Astrocyte (in vitro differentiated cells and primary cell): ENCODE measurements at regions not wholly inside any gene's neighbourhood (a gene's known extent, or its start where the extent isn't known, plus 50 kb on each side); places are given as distances from the start of the nearest gene placed in this dataset.

Experiments used
- DNase-seq: peaks from one replicate; pipeline ENCODE4 v3.0.0-alpha.2; 2010; ENCODE audit warnings: low read depth
- FAIRE-seq: peaks from 2 replicates; lab custom pipeline; 2011; peaks lifted over from hg19 to GRCh38; lab: Jason Lieb, UNC
- H2AFZ ChIP-seq: 2 replicates; pipeline ENCODE4 v1.6.0; 2012; ENCODE audit warnings: low read depth, low read length, inconsistent platforms
- H3K27ac ChIP-seq: 2 replicates; pipeline ENCODE4 v1.5.1; 2011; ENCODE audit warnings: low read depth, low read length, inconsistent platforms
- H3K27me3 ChIP-seq: 2 replicates; pipeline ENCODE4 v1.6.0; 2011; ENCODE audit warnings: low read length, inconsistent platforms; ENCODE audit not compliant: insufficient read depth
- H3K36me3 ChIP-seq: 2 replicates; pipeline ENCODE4 v1.5.1; 2011; ENCODE audit warnings: low read length, inconsistent platforms; ENCODE audit not compliant: insufficient read depth
- H3K4me1 ChIP-seq: 2 replicates; pipeline ENCODE4 v1.5.1; 2011; ENCODE audit warnings: low read length, inconsistent platforms; ENCODE audit not compliant: insufficient read depth
- H3K4me2 ChIP-seq: 2 replicates; pipeline ENCODE4 v1.6.0; 2012; ENCODE audit warnings: low read length, inconsistent platforms
- H3K4me3 ChIP-seq: 2 replicates; pipeline ENCODE4 v1.5.1; 2011; ENCODE audit warnings: low read depth, mild to moderate bottlenecking, low read length, inconsistent platforms; ENCODE audit not compliant: insufficient read depth
- H3K79me2 ChIP-seq: 2 replicates; pipeline ENCODE4 v1.6.0; 2012; ENCODE audit warnings: mild to moderate bottlenecking, low read length, inconsistent platforms; ENCODE audit not compliant: insufficient read depth
- H3K9ac ChIP-seq: 2 replicates; pipeline ENCODE4 v1.6.0; 2012; ENCODE audit warnings: mild to moderate bottlenecking, low read length, inconsistent platforms
- H3K9me3 ChIP-seq: 2 replicates; pipeline ENCODE4 v1.5.1; 2012; ENCODE audit warnings: low read depth, mild to moderate bottlenecking, low read length, inconsistent platforms; ENCODE audit not compliant: insufficient read depth
- H4K20me1 ChIP-seq: 2 replicates; pipeline ENCODE4 v1.6.0; 2012; ENCODE audit warnings: low read length, inconsistent platforms; ENCODE audit not compliant: insufficient read depth
- H3K27ac Mint-ChIP-seq: one replicate; pipeline ENCODE4 v1.8.0; 2021; ENCODE audit warnings: mild to moderate bottlenecking, mixed read lengths; ENCODE audit not compliant: unreplicated experiment
- H3K27me3 Mint-ChIP-seq: one replicate; pipeline ENCODE4 v1.8.0; 2021; ENCODE audit warnings: low read depth, mixed read lengths; ENCODE audit not compliant: unreplicated experiment
- H3K36me3 Mint-ChIP-seq: one replicate; pipeline ENCODE4 v1.8.0; 2021; ENCODE audit warnings: low read depth, mixed read lengths; ENCODE audit not compliant: unreplicated experiment
- H3K4me1 Mint-ChIP-seq: one replicate; pipeline ENCODE4 v1.8.0; 2021; ENCODE audit warnings: low read depth, mixed read lengths; ENCODE audit not compliant: unreplicated experiment
- H3K4me3 Mint-ChIP-seq: one replicate; pipeline ENCODE4 v1.8.0; 2021; ENCODE audit warnings: mild to moderate bottlenecking, moderate library complexity, mixed read lengths; ENCODE audit not compliant: unreplicated experiment
- H3K9me3 Mint-ChIP-seq: one replicate; pipeline ENCODE4 v1.8.0; 2021; ENCODE audit warnings: mild to moderate bottlenecking, mixed read lengths; ENCODE audit not compliant: unreplicated experiment
- CTCF ChIP-seq: IDR thresholded peaks from 2 replicates; pipeline ENCODE4 v1.5.1; 2011; ENCODE audit warnings: low read depth, mild to moderate bottlenecking, inconsistent platforms, low read length, moderate library complexity; ENCODE audit not compliant: insufficient read depth
- EZH2 ChIP-seq: IDR thresholded peaks from 2 replicates; pipeline ENCODE4 v1.6.1; 2012; ENCODE audit warnings: mild to moderate bottlenecking, low read length, inconsistent platforms; ENCODE audit not compliant: insufficient read depth

- Mint-ChIP-seq H3K27ac (peak overlapping the region; percentile 98), H3K4me3 (no peak overlapping the region), H3K4me1 (peaks cover 54% of the 10 kb centered on the region), H3K9me3 (peaks cover 9% of the 10 kb centered on the region), H3K36me3 (peaks cover 28% of the 10 kb centered on the region), H3K27me3 (no peaks in the 10 kb centered on the region)
- peak overlapping the region; percentile 94 for H3K27ac ChIP-seq
- H4K20me1 ChIP-seq, result no peaks in the 10 kb centered on the region
- TF ChIP-seq CTCF (no peak), EZH2 (no peak)
- peaks cover 23% of the 10 kb centered on the region for H3K79me2 ChIP-seq
- H2AFZ ChIP-seq, result no peak overlapping the region
- H3K4me1 ChIP-seq, result peaks cover 50% of the 10 kb centered on the region
- no peak overlapping the region for H3K4me3 ChIP-seq
- peak overlapping the region; percentile 79 for H3K9ac ChIP-seq
- FAIRE-seq (no peak), DNase-seq (no peak)
- H3K4me2 ChIP-seq, result peak overlapping the region; percentile 64
- H3K27me3 ChIP-seq, result no peaks in the 10 kb centered on the region
- peaks cover 8% of the 10 kb centered on the region for H3K9me3 ChIP-seq
- peaks cover 4% of the 10 kb centered on the region for H3K36me3 ChIP-seq
These were observed 299.9 kb downstream of the SOX9 start for GRCh38 chr17:72420775-72421127.

GRCh38 chr17:72421128-72422092 is 300.6 kb downstream of the SOX9 start:
- peak overlapping the region; percentile 79 for H3K9ac ChIP-seq
- peak overlapping the region; percentile 45 for H3K4me3 Mint-ChIP-seq
- peak overlapping the region; percentile 94 for H3K27ac ChIP-seq

More at GRCh38 chr17:72421128-72422092, 300.6 kb downstream of the SOX9 start:
- no peaks in the 10 kb centered on the region for H3K27me3 ChIP-seq
- peaks cover 4% of the 10 kb centered on the region for H3K36me3 ChIP-seq
- peaks cover 50% of the 10 kb centered on the region for H3K4me1 ChIP-seq
- H3K36me3 Mint-ChIP-seq, result peaks cover 23% of the 10 kb centered on the region
- TF ChIP-seq EZH2, result no peak
- TF ChIP-seq CTCF, result no peak
- H3K9me3 ChIP-seq, result peaks cover 8% of the 10 kb centered on the region
- peak overlapping the region; percentile 65 for H3K4me2 ChIP-seq
- no peak overlapping the region for H2AFZ ChIP-seq
- peak; percentile 86 for FAIRE-seq
- no peak overlapping the region for H3K4me3 ChIP-seq
- H3K27me3 Mint-ChIP-seq, result no peaks in the 10 kb centered on the region
- peak; percentile 99 for DNase-seq
- no peaks in the 10 kb centered on the region for H4K20me1 ChIP-seq
- peaks cover 9% of the 10 kb centered on the region for H3K9me3 Mint-ChIP-seq
- peaks cover 30% of the 10 kb centered on the region for H3K79me2 ChIP-seq
- peak overlapping the region; percentile 98 for H3K27ac Mint-ChIP-seq
- peaks cover 55% of the 10 kb centered on the region for H3K4me1 Mint-ChIP-seq
